GM10248 (cell line): ENCODE measurements at regions not wholly inside any gene's neighbourhood (a gene's known extent, or its start where the extent isn't known, plus 50 kb on each side); places are given as distances from the start of the nearest gene placed in this dataset.

ENCODE experiments used
- CTCF ChIA-PET: fragments of 300-600 bp; sonication (Branson Sonifier 250); formaldehyde crosslinking; extraction: SDS; loops from one replicate; lab custom pipeline; 2021; ENCODE audit warnings: antibody characterized with exemption; lab: Yijun Ruan, JAX
- POLR2A ChIA-PET: fragments of 350-650 bp; sonication (Branson Sonifier 250); formaldehyde crosslinking; extraction: SDS; loops from one replicate; lab custom pipeline; 2020; ENCODE audit warnings: antibody characterized with exemption; lab: Yijun Ruan, JAX
- DNase-seq: peaks from one replicate; pipeline ENCODE4 v3.0.0; 2012; ENCODE audit errors: extremely low spot score
- CTCF ChIP-seq: IDR thresholded peaks from 2 replicates; pipeline ENCODE4 v1.5.1; 2012; ENCODE audit warnings: mild to moderate bottlenecking, low read depth; ENCODE audit errors: extremely low read depth, missing control alignments, control extremely low read depth

GRCh38 chr12:98453070-98453469 lies 62.3 kb upstream of the TMPO start:
- no peak for DNase-seq
- ChIA-PET CTCF (no interaction called here), POLR2A (no interaction called here)
- TF ChIP-seq CTCF = no peak

GRCh38 chr12:98453492-98453891 lies 61.9 kb upstream of the TMPO start:
- DNase-seq = no peak
- CTCF ChIA-PET = no interaction called here
- POLR2A ChIA-PET = no interaction called here
- TF ChIP-seq CTCF = no peak

GRCh38 chr12:98456041-98456440 lies 59.3 kb upstream of the TMPO start:
- ChIA-PET POLR2A (no interaction called here), CTCF (interaction anchor here (1.2 kb wide), 1 partner anchor 35 kb away, joined by 8 read pairs; no protein-coding TSS in a partner anchor)
- no peak for TF ChIP-seq CTCF
- DNase-seq = no peak

- ChIA-PET POLR2A (no interaction called here), CTCF (interaction anchor here (1.2 kb wide), 1 partner anchor 34 kb away, joined by 8 read pairs; no protein-coding TSS in a partner anchor)
- peak; percentile 47 for DNase-seq
- TF ChIP-seq CTCF = no peak
Observed at GRCh38 chr12:98456576-98457573, 58.5 kb upstream of the TMPO start.

GRCh38 chr12:98464190-98464589 lies 51.2 kb upstream of the TMPO start:
- no peak for TF ChIP-seq CTCF
- ChIA-PET CTCF (interaction anchor here (1.4 kb wide), 1 partner anchor 38 kb away, joined by 3 read pairs; no protein-coding TSS in a partner anchor), POLR2A (interaction anchor here (0.6 kb wide), 1 partner anchor 1455 kb away, joined by 3 read pairs; no protein-coding TSS in a partner anchor)
- no peak for DNase-seq

- no peak for TF ChIP-seq CTCF
- CTCF ChIA-PET = no interaction called here
- POLR2A ChIA-PET = no interaction called here
- DNase-seq = no peak
Observed at GRCh38 chr12:98465505-98465904, 49.9 kb upstream of the TMPO start.
